Neural progenitor cell (in vitro differentiated cells): ENCODE measurements at regions not wholly inside any gene's neighbourhood (a gene's known extent, or its start where the extent isn't known, plus 50 kb on each side); places are given as distances from the start of the nearest gene placed in this dataset.

ENCODE experiments used
- EZH2 ChIP-seq: fragments of 200-600 bp; sonication (generic); IDR thresholded peaks from 2 replicates; pipeline ENCODE4 v1.6.1; 2017; ENCODE audit warnings: antibody characterized with exemption, mild to moderate bottlenecking, moderate library complexity
- TF ChIP-seq, protein P1 (sequence below): fragments of 200-600 bp; sonication (generic); IDR thresholded peaks from 2 replicates; pipeline ENCODE4 v1.5.1; 2017; ENCODE audit warnings: antibody characterized with exemption, mild to moderate bottlenecking

GRCh38 chr3:13998831-13999230 is 119.0 kb upstream of the WNT7A start:
- TF ChIP-seq, protein P1, sequence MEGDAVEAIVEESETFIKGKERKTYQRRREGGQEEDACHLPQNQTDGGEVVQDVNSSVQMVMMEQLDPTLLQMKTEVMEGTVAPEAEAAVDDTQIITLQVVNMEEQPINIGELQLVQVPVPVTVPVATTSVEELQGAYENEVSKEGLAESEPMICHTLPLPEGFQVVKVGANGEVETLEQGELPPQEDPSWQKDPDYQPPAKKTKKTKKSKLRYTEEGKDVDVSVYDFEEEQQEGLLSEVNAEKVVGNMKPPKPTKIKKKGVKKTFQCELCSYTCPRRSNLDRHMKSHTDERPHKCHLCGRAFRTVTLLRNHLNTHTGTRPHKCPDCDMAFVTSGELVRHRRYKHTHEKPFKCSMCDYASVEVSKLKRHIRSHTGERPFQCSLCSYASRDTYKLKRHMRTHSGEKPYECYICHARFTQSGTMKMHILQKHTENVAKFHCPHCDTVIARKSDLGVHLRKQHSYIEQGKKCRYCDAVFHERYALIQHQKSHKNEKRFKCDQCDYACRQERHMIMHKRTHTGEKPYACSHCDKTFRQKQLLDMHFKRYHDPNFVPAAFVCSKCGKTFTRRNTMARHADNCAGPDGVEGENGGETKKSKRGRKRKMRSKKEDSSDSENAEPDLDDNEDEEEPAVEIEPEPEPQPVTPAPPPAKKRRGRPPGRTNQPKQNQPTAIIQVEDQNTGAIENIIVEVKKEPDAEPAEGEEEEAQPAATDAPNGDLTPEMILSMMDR = no peak
- no peak for TF ChIP-seq EZH2
